ENCODE measurements at regions not wholly inside any gene's neighbourhood (a gene's known extent, or its start where the extent isn't known, plus 50 kb on each side); places are given as distances from the start of the nearest gene placed in this dataset.

GRCh38 chr15:46410705-46411104, 775.9 kb downstream of the SQOR start:
- no peaks in the 10 kb centered on the region for H3K36me3 ChIP-seq (ENCODE audit: insufficient read depth, low read length)
- no peaks in the 10 kb centered on the region for H3K4me1 ChIP-seq (ENCODE audit: insufficient read depth, low read length)
- H3K4me1 Mint-ChIP-seq (ENCODE audit: low read depth): no peaks in the 10 kb centered on the region
- no peaks in the 10 kb centered on the region for H3K27me3 Mint-ChIP-seq
- no peak for DNase-seq
- H3K36me3 Mint-ChIP-seq (ENCODE audit: low read depth): no peaks in the 10 kb centered on the region
- no peaks in the 10 kb centered on the region for H3K27me3 ChIP-seq (ENCODE audit: control insufficient read depth in 1 of 2, insufficient read depth in 2 of 2, low read length in 2 of 2)
- POLR2A ChIA-PET: no interaction called here
- peaks cover 2% of the 10 kb centered on the region for H3K9me3 Mint-ChIP-seq
- intact Hi-C loops (cut with DNase I, micrococcal nuclease): no loop called here
- no peak overlapping the region for H3K4me3 ChIP-seq (ENCODE audit: low read length)
- CTCF ChIA-PET: no interaction called here
- H3K27ac ChIP-seq (ENCODE audit: low read depth in 1 of 2, low read length in 2 of 2): no peak overlapping the region
- no peak for ATAC-seq (ENCODE audit: poor library complexity)
- TF ChIP-seq, protein P1, sequence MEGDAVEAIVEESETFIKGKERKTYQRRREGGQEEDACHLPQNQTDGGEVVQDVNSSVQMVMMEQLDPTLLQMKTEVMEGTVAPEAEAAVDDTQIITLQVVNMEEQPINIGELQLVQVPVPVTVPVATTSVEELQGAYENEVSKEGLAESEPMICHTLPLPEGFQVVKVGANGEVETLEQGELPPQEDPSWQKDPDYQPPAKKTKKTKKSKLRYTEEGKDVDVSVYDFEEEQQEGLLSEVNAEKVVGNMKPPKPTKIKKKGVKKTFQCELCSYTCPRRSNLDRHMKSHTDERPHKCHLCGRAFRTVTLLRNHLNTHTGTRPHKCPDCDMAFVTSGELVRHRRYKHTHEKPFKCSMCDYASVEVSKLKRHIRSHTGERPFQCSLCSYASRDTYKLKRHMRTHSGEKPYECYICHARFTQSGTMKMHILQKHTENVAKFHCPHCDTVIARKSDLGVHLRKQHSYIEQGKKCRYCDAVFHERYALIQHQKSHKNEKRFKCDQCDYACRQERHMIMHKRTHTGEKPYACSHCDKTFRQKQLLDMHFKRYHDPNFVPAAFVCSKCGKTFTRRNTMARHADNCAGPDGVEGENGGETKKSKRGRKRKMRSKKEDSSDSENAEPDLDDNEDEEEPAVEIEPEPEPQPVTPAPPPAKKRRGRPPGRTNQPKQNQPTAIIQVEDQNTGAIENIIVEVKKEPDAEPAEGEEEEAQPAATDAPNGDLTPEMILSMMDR (IDR thresholded peaks at IDR 0.05): no peak
- H3K9me3 ChIP-seq (ENCODE audit: control insufficient read depth in 1 of 2, insufficient read depth in 1 of 2, low read length in 2 of 2): no peaks in the 10 kb centered on the region
- H3K4me3 Mint-ChIP-seq: no peak overlapping the region
- H3K27ac Mint-ChIP-seq: no peak overlapping the region

GRCh38 chr15:46411900-46412299, 777.1 kb downstream of the SQOR start:
- no peaks in the 10 kb centered on the region for H3K4me1 ChIP-seq (ENCODE audit: insufficient read depth, low read length)
- no peak overlapping the region for H3K4me3 ChIP-seq (ENCODE audit: low read length)
- H3K27ac ChIP-seq (ENCODE audit: low read depth in 1 of 2, low read length in 2 of 2): no peak overlapping the region
- TF ChIP-seq, protein P1 (IDR thresholded peaks at IDR 0.05): no peak
- DNase-seq (no peak), ATAC-seq (ENCODE audit: poor library complexity) (no peak)
- no peaks in the 10 kb centered on the region for H3K27me3 ChIP-seq (ENCODE audit: control insufficient read depth in 1 of 2, insufficient read depth in 2 of 2, low read length in 2 of 2)
- Mint-ChIP-seq H3K27ac (no peak overlapping the region), H3K27me3 (no peaks in the 10 kb centered on the region), H3K9me3 (peaks cover 2% of the 10 kb centered on the region), H3K36me3 (ENCODE audit: low read depth) (no peaks in the 10 kb centered on the region), H3K4me1 (ENCODE audit: low read depth) (no peaks in the 10 kb centered on the region), H3K4me3 (no peak overlapping the region)
- POLR2A ChIA-PET: no interaction called here
- intact Hi-C loops (cut with DNase I, micrococcal nuclease): no loop called here
- no peaks in the 10 kb centered on the region for H3K9me3 ChIP-seq (ENCODE audit: control insufficient read depth in 1 of 2, insufficient read depth in 1 of 2, low read length in 2 of 2)
- CTCF ChIA-PET: no interaction called here
- no peaks in the 10 kb centered on the region for H3K36me3 ChIP-seq (ENCODE audit: insufficient read depth, low read length)

GRCh38 chr15:46413799-46414198, 779.0 kb downstream of the SQOR start:
- Histone ChIP-seq H3K36me3 (ENCODE audit: insufficient read depth, low read length) (no peaks in the 10 kb centered on the region), H3K4me3 (ENCODE audit: low read length) (no peak overlapping the region), H3K4me1 (ENCODE audit: insufficient read depth, low read length) (no peaks in the 10 kb centered on the region), H3K27ac (ENCODE audit: low read depth in 1 of 2, low read length in 2 of 2) (no peak overlapping the region), H3K27me3 (ENCODE audit: control insufficient read depth in 1 of 2, insufficient read depth in 2 of 2, low read length in 2 of 2) (no peaks in the 10 kb centered on the region), H3K9me3 (ENCODE audit: control insufficient read depth in 1 of 2, insufficient read depth in 1 of 2, low read length in 2 of 2) (no peaks in the 10 kb centered on the region)
- DNase-seq: no peak
- CTCF ChIA-PET: no interaction called here
- TF ChIP-seq, protein P1 (IDR thresholded peaks at IDR 0.05): no peak
- Mint-ChIP-seq H3K36me3 (ENCODE audit: low read depth) (no peaks in the 10 kb centered on the region), H3K27ac (no peak overlapping the region), H3K4me1 (ENCODE audit: low read depth) (no peaks in the 10 kb centered on the region), H3K27me3 (no peaks in the 10 kb centered on the region), H3K4me3 (no peak overlapping the region), H3K9me3 (peaks cover 4% of the 10 kb centered on the region)
- no peak for ATAC-seq (ENCODE audit: poor library complexity)
- intact Hi-C loops (cut with DNase I, micrococcal nuclease): no loop called here
- POLR2A ChIA-PET: no interaction called here

All from CD4-positive, alpha-beta T cell (primary cell).